SK-N-SH treated with all-trans-retinoic acid at 6 μM for 48 hours (cell line): ENCODE measurements at regions not wholly inside any gene's neighbourhood (a gene's known extent, or its start where the extent isn't known, plus 50 kb on each side); places are given as distances from the start of the nearest gene placed in this dataset.

Source experiments
- ATAC-seq: fragments of 200-7000 bp; cut with Tn5 transposase; 3 replicates; pipeline ENCODE4 v1.9.1; 2020; ENCODE audit warnings: mild to moderate bottlenecking, moderate library complexity
- ARNTL ChIP-seq: fragments of 450-650 bp; formaldehyde crosslinking; IDR thresholded peaks from 2 replicates; pipeline ENCODE4 v1.5.0; 2020; ENCODE audit warnings: low read depth, mild to moderate bottlenecking, moderate library complexity, borderline replicate concordance
- BACH2 ChIP-seq: fragments of 250-450 bp; sonication (Bioruptor Pico); IDR thresholded peaks from 2 replicates; pipeline ENCODE4 v1.9.0; 2021; ENCODE audit warnings: mild to moderate bottlenecking, borderline replicate concordance
- CREB5 ChIP-seq: fragments of 250-450 bp; sonication (Bioruptor Pico); IDR thresholded peaks from 2 replicates; pipeline ENCODE4 v1.5.1; 2020; ENCODE audit warnings: low read depth, mild to moderate bottlenecking, moderate library complexity
- CSDC2 ChIP-seq: fragments of 250-450 bp; sonication (Bioruptor Pico); IDR thresholded peaks from 2 replicates; pipeline ENCODE4 v1.5.0; 2020; ENCODE audit warnings: mild to moderate bottlenecking, moderate library complexity
- CSRNP3 ChIP-seq: fragments of 250-450 bp; sonication (Bioruptor Pico); IDR thresholded peaks from 2 replicates; pipeline ENCODE4 v1.5.1; 2021; ENCODE audit warnings: mild to moderate bottlenecking, moderate library complexity
- GLIS3 ChIP-seq: fragments of 250-450 bp; sonication (Bioruptor Pico); IDR thresholded peaks from 2 replicates; pipeline ENCODE4 v1.5.0; 2020; ENCODE audit warnings: mild to moderate bottlenecking, moderate library complexity
- ISL1 ChIP-seq: fragments of 250-450 bp; sonication (Bioruptor Pico); IDR thresholded peaks from 2 replicates; pipeline ENCODE4 v2.1.2; 2022; ENCODE audit warnings: mild to moderate bottlenecking, moderate library complexity
- OSR1 ChIP-seq: fragments of 250-450 bp; sonication (Bioruptor Pico); IDR thresholded peaks from 2 replicates; pipeline ENCODE4 v1.8.0; 2022; ENCODE audit warnings: moderate library complexity, mild to moderate bottlenecking, inconsistent platforms
- POU6F1 ChIP-seq: fragments of 250-450 bp; sonication (Bioruptor Pico); IDR thresholded peaks from 2 replicates; pipeline ENCODE4 v1.8.0; 2021; ENCODE audit warnings: low read depth, mild to moderate bottlenecking, moderate library complexity, borderline replicate concordance
- PPARA ChIP-seq: fragments of 250-450 bp; sonication (Bioruptor Pico); IDR thresholded peaks from 2 replicates; pipeline ENCODE4 v1.5.0; 2020; ENCODE audit warnings: mild to moderate bottlenecking, borderline replicate concordance
- SNAI2 ChIP-seq: fragments of 250-450 bp; sonication (Bioruptor Pico); IDR thresholded peaks from 2 replicates; pipeline ENCODE4 v1.5.0; 2020; ENCODE audit warnings: mild to moderate bottlenecking, moderate library complexity
- TOX ChIP-seq: fragments of 250-450 bp; sonication (Bioruptor Pico); IDR thresholded peaks from 2 replicates; pipeline ENCODE4 v1.8.0; 2021; ENCODE audit warnings: mild to moderate bottlenecking, moderate library complexity, borderline replicate concordance
- TSHZ2 ChIP-seq: fragments of 250-450 bp; sonication (Bioruptor Pico); IDR thresholded peaks from 2 replicates; pipeline ENCODE4 v1.5.0; 2020; ENCODE audit warnings: mild to moderate bottlenecking, moderate library complexity
- ZFP3 ChIP-seq: fragments of 250-450 bp; sonication (Bioruptor Pico); IDR thresholded peaks from 2 replicates; pipeline ENCODE4 v1.5.0; 2020; ENCODE audit warnings: mild to moderate bottlenecking, moderate library complexity
- ZFP30 ChIP-seq: fragments of 450-650 bp; formaldehyde crosslinking; IDR thresholded peaks from 2 replicates; pipeline ENCODE4 v1.5.0; 2022; ENCODE audit warnings: mild to moderate bottlenecking, moderate library complexity
- ZNF70 ChIP-seq: fragments of 450-650 bp; formaldehyde crosslinking; IDR thresholded peaks from 2 replicates; pipeline ENCODE4 v1.5.0; 2020; ENCODE audit warnings: mild to moderate bottlenecking, moderate library complexity
- ZNF8 ChIP-seq: fragments of 450-650 bp; formaldehyde crosslinking; IDR thresholded peaks from 2 replicates; pipeline ENCODE4 v1.5.0; 2020; ENCODE audit warnings: mild to moderate bottlenecking, moderate library complexity

- TF ChIP-seq CREB5 (no peak), TOX (no peak), ISL1 (CRISPR knock-in tag) (no peak)
- TF ChIP-seq, all 23 proteins: peak for 0
Observed at GRCh38 chr10:94268652-94269051, 94.1 kb downstream of the NOC3L start (continued).

- no peak for ATAC-seq
- no peak for TF ChIP-seq BACH2 (CRISPR knock-in tag)
- TF ChIP-seq ZFP30, result no peak
- no peak for TF ChIP-seq OSR1
- TF ChIP-seq TOX, result no peak
Observed at GRCh38 chr10:94274142-94274787, 88.5 kb downstream of the NOC3L start.

- no peak for ATAC-seq
- TF ChIP-seq ZFP3 (CRISPR knock-in tag), result no peak
Observed at GRCh38 chr10:94276140-94276539, 86.6 kb downstream of the NOC3L start.

- no peak for TF ChIP-seq ISL1 (CRISPR knock-in tag)
- no peak for TF ChIP-seq CSDC2 (CRISPR knock-in tag)
- no peak for TF ChIP-seq CREB5
- no peak for TF ChIP-seq SNAI2 (CRISPR knock-in tag)
- TF ChIP-seq ZNF70 (CRISPR knock-in tag), result no peak
- TF ChIP-seq PPARA (CRISPR knock-in tag), result no peak
- no peak for ATAC-seq
Observed at GRCh38 chr10:94277450-94277849, 85.3 kb downstream of the NOC3L start.

GRCh38 chr10:94279835-94280709 is 82.7 kb downstream of the NOC3L start:
- TF ChIP-seq CREB5, result no peak
- TF ChIP-seq ZNF8 (CRISPR knock-in tag), result no peak
- ATAC-seq, result peak; percentile 92

- no peak for ATAC-seq
- TF ChIP-seq POU6F1 (no peak), CSRNP3 (CRISPR knock-in tag) (no peak), GLIS3 (CRISPR knock-in tag) (no peak), PPARA (CRISPR knock-in tag) (no peak), CREB5 (no peak), OSR1 (no peak), ARNTL (CRISPR knock-in tag) (no peak), TSHZ2 (CRISPR knock-in tag) (no peak)
- TF ChIP-seq, all 23 proteins: peak for 0
Observed at GRCh38 chr10:94281654-94282053, 81.1 kb downstream of the NOC3L start.
